H9 (cell line): ENCODE measurements at regions not wholly inside any gene's neighbourhood (a gene's known extent, or its start where the extent isn't known, plus 50 kb on each side); places are given as distances from the start of the nearest gene placed in this dataset.

Source experiments
- DNase-seq: peaks from one replicate; pipeline ENCODE4 v3.0.0-alpha.2; 2017
- H2AFZ ChIP-seq: one replicate; pipeline ENCODE4 v1.6.1; 2013; ENCODE audit warnings: mild to moderate bottlenecking, low read length, control low read depth, moderate library complexity
- H2AK5ac ChIP-seq: 2 replicates; pipeline ENCODE4 v1.6.1; 2013; ENCODE audit warnings: low read length, control low read depth, mixed read lengths; ENCODE audit not compliant: insufficient read length
- H2BK120ac ChIP-seq: one replicate; pipeline ENCODE4 v1.6.1; 2013; ENCODE audit warnings: low read depth, mild to moderate bottlenecking, low read length, control low read depth, inconsistent platforms; ENCODE audit not compliant: poor library complexity, severe bottlenecking
- H2BK12ac ChIP-seq: 2 replicates; pipeline ENCODE4 v1.6.1; 2013; ENCODE audit warnings: low read length, control low read depth, mixed read lengths, low read depth; ENCODE audit not compliant: insufficient read length
- H2BK15ac ChIP-seq: 2 replicates; pipeline ENCODE4 v1.6.1; 2013; ENCODE audit warnings: low read depth, low read length, control low read depth
- H2BK20ac ChIP-seq: one replicate; pipeline ENCODE4 v1.6.1; 2013; ENCODE audit warnings: low read depth, mild to moderate bottlenecking, low read length, control low read depth, inconsistent platforms; ENCODE audit not compliant: poor library complexity, severe bottlenecking
- H2BK5ac ChIP-seq: 2 replicates; pipeline ENCODE4 v1.6.1; 2013; ENCODE audit warnings: low read length, control low read depth, mixed read lengths; ENCODE audit not compliant: insufficient read length
- H3K14ac ChIP-seq: 2 replicates; pipeline ENCODE4 v1.6.1; 2013; ENCODE audit warnings: low read length, control low read depth; ENCODE audit not compliant: insufficient read depth
- H3K18ac ChIP-seq: 2 replicates; pipeline ENCODE4 v1.6.1; 2013; ENCODE audit warnings: low read depth, mild to moderate bottlenecking, mixed read lengths, low read length, control low read depth; ENCODE audit not compliant: insufficient read length
- H3K23ac ChIP-seq: 2 replicates; pipeline ENCODE4 v1.6.1; 2013; ENCODE audit warnings: low read length, control low read depth, mixed read lengths, low read depth; ENCODE audit not compliant: insufficient read length
- H3K23me2 ChIP-seq: 2 replicates; pipeline ENCODE4 v1.6.1; 2013; ENCODE audit warnings: low read depth, mild to moderate bottlenecking, mixed read lengths, low read length, control low read depth; ENCODE audit not compliant: insufficient read length, poor library complexity, severe bottlenecking
- H3K27ac ChIP-seq: 2 replicates; pipeline ENCODE4 v1.5.1; 2013; ENCODE audit warnings: low read length, control low read depth, mixed read lengths, low read depth; ENCODE audit not compliant: insufficient read length
- H3K27me3 ChIP-seq: 2 replicates; pipeline ENCODE4 v1.6.1; 2013; ENCODE audit warnings: low read length, control low read depth, inconsistent platforms; ENCODE audit not compliant: insufficient read depth
- H3K4ac ChIP-seq: 2 replicates; pipeline ENCODE4 v1.6.1; 2013; ENCODE audit warnings: low read depth, mild to moderate bottlenecking, control low read depth, inconsistent platforms, low read length, moderate library complexity
- H3K4me1 ChIP-seq: 2 replicates; pipeline ENCODE4 v1.6.1; 2013; ENCODE audit warnings: low read length, control low read depth, inconsistent platforms; ENCODE audit not compliant: insufficient read depth
- H3K4me2 ChIP-seq: 2 replicates; pipeline ENCODE4 v1.6.1; 2013; ENCODE audit warnings: low read length, control low read depth, mixed read lengths; ENCODE audit not compliant: insufficient read length, insufficient read depth
- H3K56ac ChIP-seq: 2 replicates; pipeline ENCODE4 v1.6.1; 2013; ENCODE audit warnings: low read depth, mild to moderate bottlenecking, mixed read lengths, low read length, control low read depth; ENCODE audit not compliant: insufficient read length
- H3K79me1 ChIP-seq: 2 replicates; pipeline ENCODE4 v1.6.1; 2013; ENCODE audit warnings: low read depth, mild to moderate bottlenecking, moderate library complexity, low read length, control low read depth, inconsistent platforms; ENCODE audit not compliant: insufficient read depth, poor library complexity, severe bottlenecking
- H3K79me2 ChIP-seq: 2 replicates; pipeline ENCODE4 v1.6.1; 2013; ENCODE audit warnings: low read length, control low read depth, inconsistent platforms; ENCODE audit not compliant: insufficient read depth
- H3K9ac ChIP-seq: 2 replicates; pipeline ENCODE4 v1.6.1; 2013; ENCODE audit warnings: low read length, control low read depth, mixed read lengths; ENCODE audit not compliant: insufficient read length; ENCODE audit errors: extremely low read depth
- H3K9me3 ChIP-seq: one replicate; pipeline ENCODE4 v1.6.1; 2013; ENCODE audit warnings: low read depth, low read length, inconsistent platforms; ENCODE audit not compliant: control insufficient read depth
- H3T11ph ChIP-seq: one replicate; pipeline ENCODE4 v1.6.1; 2013; ENCODE audit warnings: mild to moderate bottlenecking, low read length, control low read depth, inconsistent platforms
- H4K20me1 ChIP-seq: one replicate; pipeline ENCODE4 v1.6.1; 2013; ENCODE audit not compliant: control insufficient read depth, insufficient read length, insufficient read depth
- H4K5ac ChIP-seq: 2 replicates; pipeline ENCODE4 v1.6.1; 2013; ENCODE audit warnings: low read depth, mild to moderate bottlenecking, mixed read lengths, low read length, control low read depth; ENCODE audit not compliant: insufficient read length
- H4K8ac ChIP-seq: replicated peaks from 2 replicates; pipeline ENCODE4 v1.6.1; 2013; ENCODE audit warnings: low read length, control low read depth, mixed read lengths, low read depth; ENCODE audit not compliant: insufficient read length
- H4K91ac ChIP-seq: 2 replicates; pipeline ENCODE4 v1.6.1; 2013; ENCODE audit warnings: low read depth, mild to moderate bottlenecking, moderate library complexity, mixed read lengths, low read length, control low read depth; ENCODE audit not compliant: insufficient read length
- H3K27ac Mint-ChIP-seq, 3 experiments: 2 replicates in 2 of 3; 3 replicates in 1 of 3; pipeline ENCODE4 v1.8.0; 2020 to 2021; ENCODE audit warnings: mixed read lengths in 3 of 3, mild to moderate bottlenecking in 1 of 3, moderate library complexity in 1 of 3
- H3K27me3 Mint-ChIP-seq: 2 replicates; pipeline ENCODE4 v1.8.0; 2021; ENCODE audit warnings: low read depth, mild to moderate bottlenecking, moderate library complexity, mixed read lengths
- H3K36me3 Mint-ChIP-seq, 3 experiments: 2 replicates in 2 of 3; 3 replicates in 1 of 3; pipeline ENCODE4 v1.8.0; 2020 to 2021; ENCODE audit warnings: low read depth in 3 of 3, mixed read lengths in 3 of 3; ENCODE audit not compliant: insufficient read depth in 1 of 3
- H3K4me1 Mint-ChIP-seq, 2 experiments: 2 replicates each; pipeline ENCODE4 v1.8.0; 2020; ENCODE audit warnings: mixed read lengths in 2 of 2
- H3K4me3 Mint-ChIP-seq, 2 experiments: 2 replicates in 1 of 2; 3 replicates in 1 of 2; pipeline ENCODE4 v1.8.0; 2020 to 2021; ENCODE audit warnings: mild to moderate bottlenecking in 2 of 2, mixed read lengths in 2 of 2, moderate library complexity in 1 of 2
- H3K9me3 Mint-ChIP-seq, 2 experiments: 2 replicates in 1 of 2; 3 replicates in 1 of 2; pipeline ENCODE4 v1.8.0; 2020; ENCODE audit warnings: mild to moderate bottlenecking in 2 of 2, mixed read lengths in 2 of 2, moderate library complexity in 1 of 2
- CTCF ChIP-seq: fragments of 200-600 bp; sonication (generic); conservative IDR thresholded peaks from 3 replicates; pipeline ENCODE4 v1.8.0; 2021; ENCODE audit warnings: antibody characterized with exemption, mild to moderate bottlenecking
- WGBS: extraction: QIAGEN DNeasy Blood & Tissue Kit; methylation state at CpG from one replicate; pipeline ENCODE4 v1.1.7; 2013; ENCODE audit warnings: missing lambda C conversion rate, low lambda C conversion rate, mixed read lengths; ENCODE audit not compliant: insufficient read length; ENCODE audit errors: extremely low coverage; 5-methylcytosine and 5-hydroxymethylcytosine counted together

DNA sequence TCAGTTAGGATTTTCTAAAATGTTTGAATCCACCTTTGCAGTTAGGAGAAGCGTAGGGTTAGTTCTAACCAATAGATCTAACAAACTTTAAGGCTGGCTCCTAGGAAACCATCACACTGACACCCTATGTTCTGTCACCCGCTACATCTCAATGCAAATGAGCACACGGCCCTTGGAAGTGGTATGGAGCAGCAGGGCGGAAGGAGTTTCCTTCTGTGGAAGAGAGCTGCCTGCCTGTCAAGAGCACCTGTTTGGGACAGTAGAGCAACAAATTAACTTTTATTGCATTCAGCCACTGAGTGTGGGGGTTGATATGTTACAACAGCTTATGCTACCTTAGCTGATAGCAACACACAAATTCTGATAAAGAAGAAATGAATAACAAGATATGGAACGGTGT is 306.9 kb upstream of the RAB6C start:
- no peak overlapping the region for H3K4ac ChIP-seq
- H4K8ac ChIP-seq: no peak overlapping the region
- no peak overlapping the region for H2BK120ac ChIP-seq
- H3K79me1 ChIP-seq: no peaks in the 10 kb centered on the region
- no peaks in the 10 kb centered on the region for H3K4me1 ChIP-seq
- no peak overlapping the region for H4K91ac ChIP-seq
- H3K4me2 ChIP-seq: no peak overlapping the region
- H3K23me2 ChIP-seq: no peaks in the 10 kb centered on the region
- DNase-seq: no peak
- Mint-ChIP-seq H3K36me3 (no peaks in the 10 kb centered on the region), H3K4me1 (peaks cover 13% of the 10 kb centered on the region in 2 experiments), H3K4me3 (no peak overlapping the region), H3K9me3 (peaks cover 0 to 2% of the 10 kb centered on the region in 2 experiments; a peak in 1 of 5 replicates), H3K27me3 (no peaks in the 10 kb centered on the region), H3K27ac (no peak overlapping the region)
- no CpG with 5 or more reads among the region's 5 CpGs for WGBS
- H2BK5ac ChIP-seq: no peak overlapping the region
- no peak overlapping the region for H4K5ac ChIP-seq
- H3K18ac ChIP-seq: no peak overlapping the region
- no peak overlapping the region for H3K9ac ChIP-seq
- H3K23ac ChIP-seq: no peak overlapping the region
- no peak overlapping the region for H2BK20ac ChIP-seq
- H2BK12ac ChIP-seq: no peak overlapping the region
- no peaks in the 10 kb centered on the region for H3K27me3 ChIP-seq
- no peak for TF ChIP-seq CTCF
- H2BK15ac ChIP-seq: no peak overlapping the region
- no peak overlapping the region for H3K14ac ChIP-seq
- no peak overlapping the region for H3T11ph ChIP-seq
- no peak overlapping the region for H2AFZ ChIP-seq
- no peaks in the 10 kb centered on the region for H3K9me3 ChIP-seq
- no peaks in the 10 kb centered on the region for H4K20me1 ChIP-seq
- H3K27ac ChIP-seq: no peak overlapping the region
- no peak overlapping the region for H2AK5ac ChIP-seq
- H3K56ac ChIP-seq: no peak overlapping the region
- no peaks in the 10 kb centered on the region for H3K79me2 ChIP-seq
